Testis (tissue), 2 donors: ENCODE measurements at regions not wholly inside any gene's neighbourhood (a gene's known extent, or its start where the extent isn't known, plus 50 kb on each side); places are given as distances from the start of the nearest gene placed in this dataset.

Experiments
- CTCF ChIP-seq, 3 experiments: fragments of 450-650 bp in 2 of 3; fragments of 200-600 bp in 1 of 3; sonication (generic) in 1 of 3; IDR thresholded peaks; one replicate each; pipeline ENCODE4 v1.5.1; 2016 to 2019; ENCODE audit warnings: antibody characterized with exemption in 3 of 3, mild to moderate bottlenecking in 2 of 3, moderate library complexity in 1 of 3
- POLR2A ChIP-seq: fragments of 450-650 bp; IDR thresholded peaks from one replicate; pipeline ENCODE4 v1.6.1; 2017; ENCODE audit warnings: antibody characterized with exemption, mild to moderate bottlenecking, moderate library complexity

DNA sequence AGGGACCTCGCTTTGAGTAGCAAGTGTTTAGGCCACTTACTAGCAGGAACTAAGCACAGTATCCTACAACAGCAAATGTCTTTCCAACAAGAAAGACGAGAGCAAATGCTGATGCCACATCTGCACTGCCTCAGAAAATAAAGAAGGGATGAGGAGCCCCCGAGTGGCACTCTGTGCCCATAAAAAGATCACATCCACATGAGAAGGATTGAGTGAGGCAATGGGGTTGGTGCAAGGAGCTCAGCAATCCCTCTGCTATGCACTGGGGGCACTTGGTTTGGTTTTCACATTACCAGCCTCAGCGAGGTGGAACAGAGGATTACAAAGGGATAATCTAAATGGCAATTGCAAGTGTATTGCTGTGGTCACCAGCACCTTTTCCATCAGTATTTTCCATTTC is 252.8 kb upstream of the SLC7A11 start:
- TF ChIP-seq CTCF (IDR thresholded peaks at IDR 0.05) (no peak), POLR2A (no peak)
